ENCODE measurements at regions not wholly inside any gene's neighbourhood (a gene's known extent, or its start where the extent isn't known, plus 50 kb on each side); places are given as distances from the start of the nearest gene placed in this dataset.

GRCh38 chr2:155412598-155412997, 714.1 kb downstream of the KCNJ3 start:
- DNase-seq = no peak
- no TSS peak for BruUV-seq (replicated peaks)
- Histone ChIP-seq H3F3A (ENCODE audit: low read length, unreplicated experiment) (no peaks in the 10 kb centered on the region), H4K20me1 (ENCODE audit: low read length) (no peaks in the 10 kb centered on the region), H3K36me3 (ENCODE audit: low read depth, low read length) (no peaks in the 10 kb centered on the region), H3K9me2 (replicated peaks; ENCODE audit: low read length) (no peaks in the 10 kb centered on the region), H3K27ac (ENCODE audit: low read length) (no peak overlapping the region), H3K79me2 (ENCODE audit: low read length) (no peaks in the 10 kb centered on the region), H3K4me1 (ENCODE audit: insufficient read depth, low read length) (no peaks in the 10 kb centered on the region), H3K4me2 (ENCODE audit: low read length) (no peak overlapping the region), H3K9me3 (ENCODE audit: low read length) (no peaks in the 10 kb centered on the region), H3K27me3 (ENCODE audit: low read length) (no peaks in the 10 kb centered on the region), H3K4me3 (ENCODE audit: low read length) (no peak overlapping the region), H2AFZ (ENCODE audit: low read length) (no peak overlapping the region), H3K9ac (ENCODE audit: low read length) (no peak overlapping the region)
- POLR2A ChIA-PET (ENCODE audit: unreplicated experiment) = no interaction called here
- CTCF ChIA-PET = no interaction called here
- intact Hi-C loops (cut with micrococcal nuclease) = no loop called here
- no peak for TF ChIP-seq EZH2phosphoT487 (IDR thresholded peaks at IDR 0.05; ENCODE audit: borderline replicate concordance, low read length)
- TF ChIP-seq EZH2 (IDR thresholded peaks at IDR 0.05; ENCODE audit: low read length, unreplicated experiment) = no peak
- TF ChIP-seq, protein P1, sequence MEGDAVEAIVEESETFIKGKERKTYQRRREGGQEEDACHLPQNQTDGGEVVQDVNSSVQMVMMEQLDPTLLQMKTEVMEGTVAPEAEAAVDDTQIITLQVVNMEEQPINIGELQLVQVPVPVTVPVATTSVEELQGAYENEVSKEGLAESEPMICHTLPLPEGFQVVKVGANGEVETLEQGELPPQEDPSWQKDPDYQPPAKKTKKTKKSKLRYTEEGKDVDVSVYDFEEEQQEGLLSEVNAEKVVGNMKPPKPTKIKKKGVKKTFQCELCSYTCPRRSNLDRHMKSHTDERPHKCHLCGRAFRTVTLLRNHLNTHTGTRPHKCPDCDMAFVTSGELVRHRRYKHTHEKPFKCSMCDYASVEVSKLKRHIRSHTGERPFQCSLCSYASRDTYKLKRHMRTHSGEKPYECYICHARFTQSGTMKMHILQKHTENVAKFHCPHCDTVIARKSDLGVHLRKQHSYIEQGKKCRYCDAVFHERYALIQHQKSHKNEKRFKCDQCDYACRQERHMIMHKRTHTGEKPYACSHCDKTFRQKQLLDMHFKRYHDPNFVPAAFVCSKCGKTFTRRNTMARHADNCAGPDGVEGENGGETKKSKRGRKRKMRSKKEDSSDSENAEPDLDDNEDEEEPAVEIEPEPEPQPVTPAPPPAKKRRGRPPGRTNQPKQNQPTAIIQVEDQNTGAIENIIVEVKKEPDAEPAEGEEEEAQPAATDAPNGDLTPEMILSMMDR (conservative IDR thresholded peaks at IDR 0.05; ENCODE audit: low read depth, low read length) = no peak
- no peak for ATAC-seq

- intact Hi-C loops (cut with micrococcal nuclease) = no loop called here
- H3K9me3 ChIP-seq (ENCODE audit: low read length) = peaks cover 20% of the 10 kb centered on the region
- BruUV-seq (replicated peaks) = no TSS peak
- TF ChIP-seq, protein P1 (conservative IDR thresholded peaks at IDR 0.05; ENCODE audit: low read depth, low read length) = no peak
- TF ChIP-seq EZH2 (IDR thresholded peaks at IDR 0.05; ENCODE audit: low read length, unreplicated experiment) = no peak
- TF ChIP-seq EZH2phosphoT487 (IDR thresholded peaks at IDR 0.05; ENCODE audit: borderline replicate concordance, low read length) = no peak
- ATAC-seq (no peak), DNase-seq (no peak)
- H3K4me1 ChIP-seq (ENCODE audit: insufficient read depth, low read length) = no peaks in the 10 kb centered on the region
- no peak overlapping the region for H3K27ac ChIP-seq (ENCODE audit: low read length)
- H3K79me2 ChIP-seq (ENCODE audit: low read length) = no peaks in the 10 kb centered on the region
- no peaks in the 10 kb centered on the region for H3K36me3 ChIP-seq (ENCODE audit: low read depth, low read length)
- H3K9me2 ChIP-seq (replicated peaks; ENCODE audit: low read length) = no peaks in the 10 kb centered on the region
- no peaks in the 10 kb centered on the region for H3K27me3 ChIP-seq (ENCODE audit: low read length)
- ChIA-PET CTCF (no interaction called here), POLR2A (ENCODE audit: unreplicated experiment) (no interaction called here)
- H2AFZ ChIP-seq (ENCODE audit: low read length) = no peak overlapping the region
- H3F3A ChIP-seq (ENCODE audit: low read length, unreplicated experiment) = no peaks in the 10 kb centered on the region
- H3K4me3 ChIP-seq (ENCODE audit: low read length) = no peak overlapping the region
- no peaks in the 10 kb centered on the region for H4K20me1 ChIP-seq (ENCODE audit: low read length)
- no peak overlapping the region for H3K9ac ChIP-seq (ENCODE audit: low read length)
- no peak overlapping the region for H3K4me2 ChIP-seq (ENCODE audit: low read length)
These were observed 706.0 kb downstream of the KCNJ3 start for GRCh38 chr2:155404433-155405002.

GRCh38 chr2:155393406-155393805, 694.9 kb downstream of the KCNJ3 start:
- Histone ChIP-seq H3K27me3 (ENCODE audit: low read length) (0 out of 2 replicates have a peak, but pooled peaks cover 2% of the 10 kb centered on the region), H3K9me3 (ENCODE audit: low read length) (no peaks in the 10 kb centered on the region), H3K4me1 (ENCODE audit: insufficient read depth, low read length) (no peaks in the 10 kb centered on the region), H2AFZ (ENCODE audit: low read length) (no peak overlapping the region), H3K27ac (ENCODE audit: low read length) (no peak overlapping the region), H3K79me2 (ENCODE audit: low read length) (no peaks in the 10 kb centered on the region), H3K36me3 (ENCODE audit: low read depth, low read length) (no peaks in the 10 kb centered on the region), H3K9ac (ENCODE audit: low read length) (no peak overlapping the region), H3F3A (ENCODE audit: low read length, unreplicated experiment) (no peaks in the 10 kb centered on the region), H4K20me1 (ENCODE audit: low read length) (no peaks in the 10 kb centered on the region), H3K4me3 (ENCODE audit: low read length) (no peak overlapping the region), H3K9me2 (replicated peaks; ENCODE audit: low read length) (no peaks in the 10 kb centered on the region), H3K4me2 (ENCODE audit: low read length) (no peak overlapping the region)
- ATAC-seq = no peak; the same call in 1 of the 2 replicates
- intact Hi-C loops (cut with micrococcal nuclease) = no loop called here
- no peak for DNase-seq
- POLR2A ChIA-PET (ENCODE audit: unreplicated experiment) = no interaction called here
- no TSS peak for BruUV-seq (replicated peaks)
- TF ChIP-seq EZH2phosphoT487 (IDR thresholded peaks at IDR 0.05; ENCODE audit: borderline replicate concordance, low read length) = no peak
- TF ChIP-seq, protein P1 (conservative IDR thresholded peaks at IDR 0.05; ENCODE audit: low read depth, low read length) = no peak
- no peak for TF ChIP-seq EZH2 (IDR thresholded peaks at IDR 0.05; ENCODE audit: low read length, unreplicated experiment)
- CTCF ChIA-PET = no interaction called here
